SK-N-MC (cell line): ENCODE measurements at regions not wholly inside any gene's neighbourhood (a gene's known extent, or its start where the extent isn't known, plus 50 kb on each side); places are given as distances from the start of the nearest gene placed in this dataset.

Experiments
- EZH2 ChIP-seq: fragments of 200-600 bp; sonication (generic); IDR thresholded peaks from one replicate; pipeline ENCODE4 v1.6.1; 2017; ENCODE audit warnings: antibody characterized with exemption
- POLR2AphosphoS5 ChIP-seq: IDR thresholded peaks from 2 replicates; pipeline ENCODE4 v1.6.1; 2012; ENCODE audit warnings: mild to moderate bottlenecking, low read depth, low read length, borderline replicate concordance

- TF ChIP-seq POLR2AphosphoS5: no peak
- TF ChIP-seq EZH2: no peak
Observed at GRCh38 chr5:175279506-175279905, 164.5 kb downstream of the DRD1 start.
